DOHH2 (cell line): ENCODE measurements at regions not wholly inside any gene's neighbourhood (a gene's known extent, or its start where the extent isn't known, plus 50 kb on each side); places are given as distances from the start of the nearest gene placed in this dataset.

Source experiments
- EZH2phosphoT487 ChIP-seq: fragments of 200-600 bp; sonication (generic); IDR thresholded peaks from 2 replicates; pipeline ENCODE4 v1.6.1; 2017; ENCODE audit warnings: borderline replicate concordance, mild to moderate bottlenecking, antibody characterized with exemption, low read length, moderate library complexity, mixed read lengths
- TF ChIP-seq, protein P1 (sequence below): fragments of 200-600 bp; sonication (generic); IDR thresholded peaks from one replicate; pipeline ENCODE4 v1.5.1; 2014; ENCODE audit warnings: antibody characterized with exemption, mild to moderate bottlenecking, low read depth, low read length; ENCODE audit not compliant: poor library complexity, severe bottlenecking

GRCh38 chr1:112320058-112320457 lies 76.0 kb upstream of the CTTNBP2NL start:
- TF ChIP-seq, protein P1, sequence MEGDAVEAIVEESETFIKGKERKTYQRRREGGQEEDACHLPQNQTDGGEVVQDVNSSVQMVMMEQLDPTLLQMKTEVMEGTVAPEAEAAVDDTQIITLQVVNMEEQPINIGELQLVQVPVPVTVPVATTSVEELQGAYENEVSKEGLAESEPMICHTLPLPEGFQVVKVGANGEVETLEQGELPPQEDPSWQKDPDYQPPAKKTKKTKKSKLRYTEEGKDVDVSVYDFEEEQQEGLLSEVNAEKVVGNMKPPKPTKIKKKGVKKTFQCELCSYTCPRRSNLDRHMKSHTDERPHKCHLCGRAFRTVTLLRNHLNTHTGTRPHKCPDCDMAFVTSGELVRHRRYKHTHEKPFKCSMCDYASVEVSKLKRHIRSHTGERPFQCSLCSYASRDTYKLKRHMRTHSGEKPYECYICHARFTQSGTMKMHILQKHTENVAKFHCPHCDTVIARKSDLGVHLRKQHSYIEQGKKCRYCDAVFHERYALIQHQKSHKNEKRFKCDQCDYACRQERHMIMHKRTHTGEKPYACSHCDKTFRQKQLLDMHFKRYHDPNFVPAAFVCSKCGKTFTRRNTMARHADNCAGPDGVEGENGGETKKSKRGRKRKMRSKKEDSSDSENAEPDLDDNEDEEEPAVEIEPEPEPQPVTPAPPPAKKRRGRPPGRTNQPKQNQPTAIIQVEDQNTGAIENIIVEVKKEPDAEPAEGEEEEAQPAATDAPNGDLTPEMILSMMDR: no peak
- TF ChIP-seq EZH2phosphoT487: no peak
